ENCODE measurements at regions not wholly inside any gene's neighbourhood (a gene's known extent, or its start where the extent isn't known, plus 50 kb on each side); places are given as distances from the start of the nearest gene placed in this dataset.

GRCh38 chr20:10939331-10939941 is 265.6 kb upstream of the JAG1 start:
- TF ChIP-seq, protein P1, sequence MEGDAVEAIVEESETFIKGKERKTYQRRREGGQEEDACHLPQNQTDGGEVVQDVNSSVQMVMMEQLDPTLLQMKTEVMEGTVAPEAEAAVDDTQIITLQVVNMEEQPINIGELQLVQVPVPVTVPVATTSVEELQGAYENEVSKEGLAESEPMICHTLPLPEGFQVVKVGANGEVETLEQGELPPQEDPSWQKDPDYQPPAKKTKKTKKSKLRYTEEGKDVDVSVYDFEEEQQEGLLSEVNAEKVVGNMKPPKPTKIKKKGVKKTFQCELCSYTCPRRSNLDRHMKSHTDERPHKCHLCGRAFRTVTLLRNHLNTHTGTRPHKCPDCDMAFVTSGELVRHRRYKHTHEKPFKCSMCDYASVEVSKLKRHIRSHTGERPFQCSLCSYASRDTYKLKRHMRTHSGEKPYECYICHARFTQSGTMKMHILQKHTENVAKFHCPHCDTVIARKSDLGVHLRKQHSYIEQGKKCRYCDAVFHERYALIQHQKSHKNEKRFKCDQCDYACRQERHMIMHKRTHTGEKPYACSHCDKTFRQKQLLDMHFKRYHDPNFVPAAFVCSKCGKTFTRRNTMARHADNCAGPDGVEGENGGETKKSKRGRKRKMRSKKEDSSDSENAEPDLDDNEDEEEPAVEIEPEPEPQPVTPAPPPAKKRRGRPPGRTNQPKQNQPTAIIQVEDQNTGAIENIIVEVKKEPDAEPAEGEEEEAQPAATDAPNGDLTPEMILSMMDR (conservative IDR thresholded peaks at IDR 0.05; ENCODE audit: low read length): no peak
- TF ChIP-seq EZH2phosphoT487 (IDR thresholded peaks at IDR 0.05; ENCODE audit: borderline replicate concordance): no peak
